IMR-90 (cell line): ENCODE measurements at regions not wholly inside any gene's neighbourhood (a gene's known extent, or its start where the extent isn't known, plus 50 kb on each side); places are given as distances from the start of the nearest gene placed in this dataset.

ENCODE experiments used
- ATAC-seq: fragments of 200-7000 bp; cut with Tn5 transposase; 2 replicates; pipeline ENCODE4 v1.9.1; 2020; ENCODE audit warnings: low read depth, mild to moderate bottlenecking, moderate library complexity
- BruUV-seq: library from RNA; stranded (reverse); fragments of 400-500 nt; replicated peaks from 2 replicates; lab custom pipeline; 2021; lab: Mats Ljungman, UMichigan
- CTCF ChIA-PET: fragments of 300-600 bp; formaldehyde crosslinking; extraction: SDS; loops from one replicate; lab custom pipeline; 2021; ENCODE audit warnings: antibody characterized with exemption; lab: Yijun Ruan, JAX
- POLR2A ChIA-PET: fragments of 300-600 bp; sonication (Branson Sonifier 250); formaldehyde crosslinking; loops from one replicate; lab custom pipeline; 2022; ENCODE audit warnings: antibody characterized with exemption; ENCODE audit not compliant: unreplicated experiment; lab: Charles Lee
- DNase-seq: peaks from one replicate; pipeline ENCODE4 v3.0.0; 2013
- H2AFZ ChIP-seq: replicated peaks from 2 replicates; pipeline ENCODE3; 2013; ENCODE audit warnings: low read length, mild to moderate bottlenecking; ENCODE audit not compliant: poor library complexity
- H2AK5ac ChIP-seq: 2 replicates; pipeline ENCODE4 v1.6.1; 2013; ENCODE audit warnings: low read depth, low read length, inconsistent platforms
- H2AK9ac ChIP-seq: replicated peaks from 2 replicates; pipeline ENCODE3; 2013; ENCODE audit warnings: mild to moderate bottlenecking, low read depth, low read length, moderate library complexity; ENCODE audit not compliant: poor library complexity
- H2BK120ac ChIP-seq: 2 replicates; pipeline ENCODE4 v1.6.1; 2013; ENCODE audit warnings: low read depth, low read length, inconsistent platforms
- H2BK15ac ChIP-seq: 3 replicates; pipeline ENCODE4 v1.6.1; 2013; ENCODE audit warnings: low read depth, low read length, inconsistent platforms
- H2BK20ac ChIP-seq: 2 replicates; pipeline ENCODE4 v1.6.1; 2013; ENCODE audit warnings: low read depth, mild to moderate bottlenecking, inconsistent platforms, low read length, moderate library complexity
- H2BK5ac ChIP-seq: 2 replicates; pipeline ENCODE4 v1.6.1; 2013; ENCODE audit warnings: mild to moderate bottlenecking, low read depth, low read length, inconsistent platforms; ENCODE audit not compliant: poor library complexity, severe bottlenecking
- H3K14ac ChIP-seq: replicated peaks from 2 replicates; pipeline ENCODE4 v1.6.1; 2013; ENCODE audit warnings: low read depth, low read length, inconsistent platforms
- H3K18ac ChIP-seq: 2 replicates; pipeline ENCODE4 v1.6.1; 2013; ENCODE audit warnings: low read depth, low read length, control low read depth
- H3K23ac ChIP-seq: 2 replicates; pipeline ENCODE4 v1.6.1; 2013; ENCODE audit warnings: low read depth, low read length, inconsistent platforms
- H3K27ac ChIP-seq: 2 replicates; pipeline ENCODE4 v1.5.1; 2013; ENCODE audit warnings: mild to moderate bottlenecking, control low read depth, low read length; ENCODE audit not compliant: insufficient read depth
- H3K27me3 ChIP-seq: 2 replicates; pipeline ENCODE4 v1.6.1; 2013; ENCODE audit warnings: low read length; ENCODE audit not compliant: control insufficient read depth, insufficient read depth
- H3K36me3 ChIP-seq: 2 replicates; pipeline ENCODE4 v1.6.1; 2013; ENCODE audit warnings: low read length, mixed read lengths; ENCODE audit not compliant: control insufficient read depth, insufficient read depth
- H3K4ac ChIP-seq: 2 replicates; pipeline ENCODE4 v1.6.1; 2013; ENCODE audit warnings: low read depth, low read length, inconsistent platforms
- H3K4me1 ChIP-seq: 2 replicates; pipeline ENCODE4 v1.6.1; 2013; ENCODE audit warnings: low read length, mixed read lengths; ENCODE audit not compliant: control insufficient read depth, insufficient read depth
- H3K4me2 ChIP-seq: 2 replicates; pipeline ENCODE4 v1.6.1; 2013; ENCODE audit warnings: low read depth, mild to moderate bottlenecking, control low read depth, low read length, moderate library complexity
- H3K4me3 ChIP-seq: 2 replicates; pipeline ENCODE4 v1.5.1; 2013; ENCODE audit warnings: low read depth, mild to moderate bottlenecking, control low read depth, low read length, moderate library complexity; ENCODE audit not compliant: insufficient read depth
- H3K56ac ChIP-seq: 2 replicates; pipeline ENCODE4 v1.6.1; 2013; ENCODE audit warnings: low read length, inconsistent platforms; ENCODE audit not compliant: insufficient read depth; ENCODE audit errors: extremely low read depth
- H3K79me1 ChIP-seq, 2 experiments: 2 replicates each; pipeline ENCODE4 v1.6.1; 2013; ENCODE audit warnings: low read length in 2 of 2, inconsistent platforms in 1 of 2, low read depth in 1 of 2
- H3K9ac ChIP-seq: 2 replicates; pipeline ENCODE4 v1.6.1; 2013; ENCODE audit warnings: low read depth, low read length, control low read depth
- H3K9me1 ChIP-seq: 2 replicates; pipeline ENCODE4 v1.6.1; 2013; ENCODE audit warnings: low read length, inconsistent platforms; ENCODE audit not compliant: insufficient read depth
- H3K9me3 ChIP-seq: 2 replicates; pipeline ENCODE4 v1.6.1; 2013; ENCODE audit warnings: low read length; ENCODE audit not compliant: control insufficient read depth, insufficient read depth
- H4K20me1 ChIP-seq: 2 replicates; pipeline ENCODE4 v1.6.1; 2013; ENCODE audit warnings: low read length, inconsistent platforms; ENCODE audit not compliant: insufficient read depth
- H4K5ac ChIP-seq: 2 replicates; pipeline ENCODE4 v1.6.1; 2013; ENCODE audit warnings: mild to moderate bottlenecking, low read depth, low read length, control low read depth
- H4K8ac ChIP-seq, 2 experiments: 2 replicates each; pipeline ENCODE4 v1.6.1; 2013; ENCODE audit warnings: low read depth in 2 of 2, low read length in 2 of 2, control low read depth in 1 of 2, inconsistent platforms in 1 of 2
- H4K91ac ChIP-seq: 2 replicates; pipeline ENCODE4 v1.6.1; 2013; ENCODE audit warnings: low read depth, low read length, inconsistent platforms; ENCODE audit not compliant: insufficient read depth
- BHLHE40 ChIP-seq: fragments of 150-350 bp; IDR thresholded peaks from 2 replicates; pipeline ENCODE4 v1.6.1; 2016; ENCODE audit warnings: mild to moderate bottlenecking, low read depth, low read length
- CHD1 ChIP-seq: IDR thresholded peaks from 2 replicates; pipeline ENCODE4 v1.6.1; 2012; ENCODE audit warnings: low read depth, low read length, improper control_type of control experiment
- MXI1 ChIP-seq: IDR thresholded peaks from 2 replicates; pipeline ENCODE4 v1.6.1; 2012; ENCODE audit warnings: low read depth, mild to moderate bottlenecking, low read length, moderate library complexity, borderline replicate concordance
- POLR2A ChIP-seq: IDR thresholded peaks from 2 replicates; pipeline ENCODE4 v1.6.1; 2012; ENCODE audit warnings: mild to moderate bottlenecking, low read depth, low read length
- RFX5 ChIP-seq: IDR thresholded peaks from 2 replicates; pipeline ENCODE4 v1.8.0; 2012; ENCODE audit warnings: low read depth, mild to moderate bottlenecking, low read length, moderate library complexity
- WGBS, 2 experiments: methylation state at CpG; one replicate each; pipeline versions ENCODE4 v1.1.5 to v1.1.7; 2013; ENCODE audit warnings: missing lambda C conversion rate in 2 of 2; ENCODE audit not compliant: insufficient read length in 1 of 2; ENCODE audit errors: extremely low coverage in 2 of 2; 5-methylcytosine and 5-hydroxymethylcytosine counted together
- dilution Hi-C: fragments of 300-500 bp; cut with HindIII; formaldehyde crosslinking; loops from one replicate; pipeline ENCODE4 v1.14.3; 2018; ENCODE audit warnings: low sequenced_read_pairs; ENCODE audit not compliant: unreplicated experiment
- in situ Hi-C: fragments of 300-500 bp; cut with MboI; formaldehyde crosslinking; loops from 3 replicates; pipeline ENCODE4 v1.14.3; 2019; ENCODE audit warnings: low sequenced_read_pairs, inconsistent platforms, mixed read lengths
- intact Hi-C: fragments of 100-400 bp; cut with micrococcal nuclease; formaldehyde crosslinking; loops from 2 replicates; pipeline ENCODE4 v1.10.0; 2022

DNA sequence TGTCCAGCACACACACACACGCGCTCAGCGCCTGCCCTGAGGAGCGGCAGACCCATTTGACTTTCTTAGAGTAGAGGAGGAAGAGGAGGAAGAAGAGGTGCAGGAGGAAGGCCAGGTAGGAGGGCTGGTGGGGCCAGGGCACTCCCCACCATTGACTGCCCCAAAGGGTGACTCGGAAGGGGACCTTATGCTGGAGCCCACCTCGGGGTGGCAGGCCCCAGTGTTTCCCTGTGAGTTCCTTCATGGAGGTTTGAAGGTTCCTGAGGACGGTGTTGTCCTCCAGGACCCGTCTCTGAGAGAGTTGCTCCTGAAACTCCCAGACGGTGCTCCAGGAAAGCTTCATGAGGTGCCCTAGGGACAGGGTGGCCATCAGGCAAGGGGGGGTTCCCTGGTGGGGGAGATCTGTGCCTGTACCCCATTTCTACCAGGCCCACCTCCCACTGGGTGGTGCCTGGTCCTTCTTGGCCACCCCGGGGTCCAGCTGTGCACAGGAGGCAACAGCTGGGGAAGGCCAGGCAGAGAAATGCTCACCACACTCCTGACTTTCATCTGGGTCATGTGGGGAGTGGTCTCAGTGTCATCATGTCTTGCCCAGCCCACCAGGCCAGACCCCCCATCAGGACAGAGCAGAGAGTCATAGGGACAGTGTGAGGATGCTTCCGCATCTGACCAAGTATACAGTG, 89.5 kb downstream of the TNFRSF13B start:
- DNase-seq (no peak), ATAC-seq (no peak)
- H4K20me1 ChIP-seq, result no peaks in the 10 kb centered on the region
- no peak overlapping the region for H3K14ac ChIP-seq
- no peak overlapping the region for H3K23ac ChIP-seq
- BruUV-seq, result no TSS peak
- POLR2A ChIA-PET, result no interaction called here
- H2AK9ac ChIP-seq, result no peak overlapping the region
- no peak for TF ChIP-seq RFX5
- TF ChIP-seq CHD1, result no peak
- no peak for TF ChIP-seq MXI1
- no peak for TF ChIP-seq POLR2A
- TF ChIP-seq BHLHE40, result no peak
- H3K9me1 ChIP-seq, result no peaks in the 10 kb centered on the region
- peaks cover 2% of the 10 kb centered on the region for H3K9me3 ChIP-seq
- H2BK20ac ChIP-seq, result no peak overlapping the region
- H3K4me2 ChIP-seq, result no peak overlapping the region
- H3K27ac ChIP-seq, result no peak overlapping the region
- no peak overlapping the region for H2AFZ ChIP-seq
- no peak overlapping the region for H3K4ac ChIP-seq
- no peak overlapping the region for H3K9ac ChIP-seq
- no peak overlapping the region for H3K56ac ChIP-seq
- in situ Hi-C loops, result no loop called here
- H3K79me1 ChIP-seq, result no peaks in the 10 kb centered on the region
- no peak overlapping the region for H2BK120ac ChIP-seq
- H2BK5ac ChIP-seq, result no peak overlapping the region
- no peak overlapping the region for H3K18ac ChIP-seq
- no peak overlapping the region for H4K5ac ChIP-seq
- dilution Hi-C loops, result no loop called here
- intact Hi-C loops, result no loop called here
- H2AK5ac ChIP-seq, result no peak overlapping the region
- no peak overlapping the region for H4K91ac ChIP-seq
- no peak overlapping the region for H3K4me3 ChIP-seq
- no peaks in the 10 kb centered on the region for H3K4me1 ChIP-seq
- peaks cover 9% of the 10 kb centered on the region for H3K27me3 ChIP-seq
- no peak overlapping the region for H2BK15ac ChIP-seq
- no peaks in the 10 kb centered on the region for H3K36me3 ChIP-seq
- CTCF ChIA-PET, result no interaction called here
- WGBS, 2 experiments, result 51% methylated on average over 3 of the region's 11 CpGs; no CpG with 5 or more reads in 1 of the 2 experiments
- no peak overlapping the region for H4K8ac ChIP-seq
